AG04450 (cell line): ENCODE measurements at regions not wholly inside any gene's neighbourhood (a gene's known extent, or its start where the extent isn't known, plus 50 kb on each side); places are given as distances from the start of the nearest gene placed in this dataset.

Source experiments
- CTCF ChIA-PET: fragments of 300-600, 350-600 bp; formaldehyde crosslinking; extraction: SDS; loops from one replicate; lab custom pipeline; 2022; ENCODE audit warnings: antibody characterized with exemption, inconsistent platforms; lab: Charles Lee
- POLR2A ChIA-PET: fragments of 350-600 bp; formaldehyde crosslinking; extraction: SDS; loops from one replicate; lab custom pipeline; 2021; ENCODE audit warnings: antibody characterized with exemption, inconsistent platforms; lab: Yijun Ruan, JAX
- DNase-seq: peaks from one replicate; pipeline ENCODE4 v3.0.0-alpha.2; 2011; ENCODE audit warnings: low read depth, low spot score
- H3K27ac ChIP-seq: one replicate; pipeline ENCODE4 v1.5.1; 2012; ENCODE audit warnings: low read depth, low read length, control low read depth
- H3K27me3 ChIP-seq: one replicate; pipeline ENCODE4 v1.6.0; 2012; ENCODE audit warnings: low read length; ENCODE audit not compliant: control insufficient read depth, insufficient read depth
- H3K4me3 ChIP-seq: 2 replicates; pipeline ENCODE4 v1.5.1; 2011; ENCODE audit warnings: mild to moderate bottlenecking, low read depth, low read length, control low read depth
- H3K9me3 ChIP-seq: 2 replicates; pipeline ENCODE4 v1.5.1; 2012; ENCODE audit warnings: low read length; ENCODE audit not compliant: control insufficient read depth, insufficient read depth
- CTCF ChIP-seq: IDR thresholded peaks from 2 replicates; pipeline ENCODE4 v1.5.1; 2011; ENCODE audit warnings: low read depth, low read length, control low read depth, inconsistent platforms

DNA sequence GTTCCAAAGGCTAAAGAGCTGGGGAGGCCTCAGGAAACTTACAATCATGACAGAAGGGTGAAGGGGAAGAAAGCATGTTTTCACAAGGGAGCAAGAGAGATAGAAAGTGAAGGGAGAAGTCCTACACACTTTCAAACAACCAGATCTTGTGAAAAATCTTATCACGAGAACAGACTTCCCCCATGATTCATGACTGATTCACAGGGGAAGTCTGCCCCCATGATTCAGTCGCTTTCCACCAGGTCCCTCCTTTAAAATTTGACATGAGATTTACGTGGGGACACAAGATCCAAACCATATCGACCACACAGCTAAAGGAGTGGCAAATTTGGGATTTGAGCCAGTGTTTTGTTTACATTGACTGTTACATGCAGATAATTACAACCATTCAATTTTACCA is 971.1 kb upstream of the HS3ST1 start:
- no peak for DNase-seq
- H3K27me3 ChIP-seq = no peaks in the 10 kb centered on the region
- H3K4me3 ChIP-seq = no peak overlapping the region
- peaks cover 4% of the 10 kb centered on the region; the same call in 1 of the 2 replicates for H3K9me3 ChIP-seq
- no peak overlapping the region for H3K27ac ChIP-seq
- TF ChIP-seq CTCF = no peak
- POLR2A ChIA-PET = no interaction called here
- CTCF ChIA-PET = no interaction called here

DNA sequence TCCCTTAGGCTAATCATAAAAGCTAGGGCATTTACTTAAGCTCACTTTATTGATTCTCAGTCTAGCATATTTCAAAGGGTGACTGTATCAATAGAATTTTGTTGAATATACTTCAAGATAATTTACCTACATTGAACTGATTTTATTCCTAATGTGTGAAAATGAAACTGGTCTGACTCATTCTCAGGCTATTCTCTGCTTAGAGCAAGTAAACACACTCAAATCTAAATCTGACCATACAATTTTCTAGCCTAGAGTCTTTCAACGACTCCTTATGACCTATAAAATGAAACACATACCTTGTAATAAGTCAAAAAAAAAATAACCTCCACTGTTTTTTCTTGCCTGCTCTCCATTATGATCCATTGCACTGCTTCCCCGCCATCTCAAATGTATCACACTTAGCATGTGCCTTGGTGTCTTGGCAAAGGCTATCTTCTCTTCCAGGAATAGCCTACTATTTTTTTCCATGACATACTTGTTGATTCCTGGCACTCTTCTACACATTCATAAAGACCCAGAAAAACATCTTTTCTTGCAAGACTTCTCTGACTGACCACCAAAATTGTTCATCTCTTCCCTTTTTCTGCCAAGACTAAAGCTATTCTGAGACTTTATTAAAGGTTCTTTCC is 965.1 kb upstream of the HS3ST1 start:
- no peaks in the 10 kb centered on the region for H3K27me3 ChIP-seq
- DNase-seq = no peak
- TF ChIP-seq CTCF = no peak
- ChIA-PET CTCF (no interaction called here), POLR2A (no interaction called here)
- H3K27ac ChIP-seq = no peak overlapping the region
- H3K9me3 ChIP-seq = peaks cover 8% of the 10 kb centered on the region; the same call in 1 of the 2 replicates
- no peak overlapping the region for H3K4me3 ChIP-seq

- TF ChIP-seq CTCF = no peak
- POLR2A ChIA-PET = no interaction called here
- DNase-seq = no peak
- CTCF ChIA-PET = no interaction called here
- H3K27me3 ChIP-seq = no peaks in the 10 kb centered on the region
- peaks cover 9% of the 10 kb centered on the region; the same call in 1 of the 2 replicates for H3K9me3 ChIP-seq
- no peak overlapping the region for H3K27ac ChIP-seq
- no peak overlapping the region for H3K4me3 ChIP-seq
Observed at GRCh38 chr4:12389604-12390003, 960.9 kb upstream of the HS3ST1 start.

GRCh38 chr4:12382567-12382966 is 953.9 kb upstream of the HS3ST1 start:
- no peak overlapping the region for H3K4me3 ChIP-seq
- POLR2A ChIA-PET = no interaction called here
- H3K27me3 ChIP-seq = no peaks in the 10 kb centered on the region
- no peak for TF ChIP-seq CTCF
- peaks cover 3% of the 10 kb centered on the region; the same call in 1 of the 2 replicates for H3K9me3 ChIP-seq
- CTCF ChIA-PET = no interaction called here
- no peak for DNase-seq
- no peak overlapping the region for H3K27ac ChIP-seq

- TF ChIP-seq CTCF = no peak
- DNase-seq = no peak
- H3K27me3 ChIP-seq = no peaks in the 10 kb centered on the region
- ChIA-PET CTCF (no interaction called here), POLR2A (no interaction called here)
- no peak overlapping the region for H3K4me3 ChIP-seq
- no peak overlapping the region for H3K27ac ChIP-seq
- no peaks in the 10 kb centered on the region; the same call in 1 of the 2 replicates for H3K9me3 ChIP-seq
Observed at GRCh38 chr4:12379191-12379590, 950.5 kb upstream of the HS3ST1 start.
